GM19025 (cell line): ENCODE measurements at regions not wholly inside any gene's neighbourhood (a gene's known extent, or its start where the extent isn't known, plus 50 kb on each side); places are given as distances from the start of the nearest gene placed in this dataset.
"Not testable (repeated sequence)": the region's sequence is repeated elsewhere in the genome, so short reads cannot be mapped to it uniquely, and the experiment has no call there.

Experiments
- ATAC-seq: cut with Tn5 transposase; IDR thresholded peaks from one replicate; pipeline ENCODE4 v1.9.1; 2021; ENCODE audit warnings: mild to moderate bottlenecking, low read depth, moderate library complexity; ENCODE audit not compliant: unreplicated experiment

DNA sequence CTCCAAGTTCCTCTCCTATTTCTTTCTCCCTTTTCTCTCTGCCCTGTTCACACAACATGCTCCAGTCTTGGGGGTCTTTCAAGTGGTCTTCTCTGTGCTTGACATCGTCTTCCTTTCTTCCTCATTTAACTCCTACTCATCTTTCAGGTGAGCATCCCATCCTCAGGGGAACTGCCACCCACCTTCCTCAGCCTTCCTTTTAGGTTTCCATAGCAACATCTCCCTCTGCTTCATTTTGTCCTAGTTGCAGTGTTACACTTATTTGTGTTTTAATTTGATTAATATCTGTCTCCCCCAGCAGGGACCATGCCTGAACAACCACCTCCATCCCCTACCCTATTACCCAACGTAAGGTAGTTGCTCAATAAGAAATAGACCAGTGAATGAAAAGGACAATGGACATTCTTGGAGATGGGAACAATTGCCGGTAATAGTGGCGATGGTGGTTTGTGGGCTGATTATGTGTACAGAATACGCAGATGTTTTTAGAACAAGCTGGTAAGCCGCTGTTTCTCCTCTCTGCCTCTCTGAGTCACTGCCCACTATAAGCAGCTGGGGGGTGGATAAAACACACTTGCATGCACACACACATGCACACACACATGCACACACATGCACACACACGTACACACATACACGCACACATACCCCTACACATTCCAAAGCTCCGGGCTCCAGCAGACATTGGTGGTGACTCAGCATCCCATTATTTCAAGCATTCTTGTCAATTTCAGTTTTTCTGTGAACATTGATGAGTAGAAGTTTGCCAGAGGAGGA lies 251.6 kb downstream of the GATA3 start:
- ATAC-seq = no peak

DNA sequence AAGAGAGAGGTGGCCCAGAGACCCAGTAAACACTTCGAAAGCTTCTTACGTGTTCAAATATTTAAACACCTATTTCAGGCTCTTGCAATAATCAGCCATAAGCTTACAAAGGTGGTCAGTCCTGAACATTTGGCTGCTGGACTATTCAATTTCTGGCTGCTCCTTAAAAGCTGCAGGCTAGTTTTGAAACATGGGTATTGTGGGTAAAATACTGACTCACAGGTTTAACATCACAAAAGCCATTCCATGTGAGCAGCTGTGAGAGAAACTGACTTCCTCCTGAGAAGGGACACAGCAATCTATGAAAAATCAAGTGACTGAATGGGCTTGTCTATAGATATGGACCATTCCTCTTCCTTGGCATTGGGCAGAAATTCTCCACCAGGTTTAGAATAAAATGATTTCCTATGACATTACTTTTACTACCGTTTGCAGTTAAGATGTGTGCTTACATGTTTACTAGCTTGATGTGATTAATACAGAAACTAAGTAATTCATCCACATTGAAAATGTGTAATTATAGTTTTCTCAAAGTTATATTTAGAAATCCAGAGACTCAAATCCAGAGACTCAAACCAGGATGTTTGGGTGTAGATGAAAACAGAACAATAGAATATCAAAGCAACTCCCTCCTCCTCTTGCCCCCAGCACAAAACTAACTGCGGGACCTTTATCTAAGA lies 252.3 kb downstream of the GATA3 start:
- no peak for ATAC-seq

- no peak for ATAC-seq
Measured at GRCh38 chr10:8310930-8311329, 256.4 kb downstream of the GATA3 start.

DNA sequence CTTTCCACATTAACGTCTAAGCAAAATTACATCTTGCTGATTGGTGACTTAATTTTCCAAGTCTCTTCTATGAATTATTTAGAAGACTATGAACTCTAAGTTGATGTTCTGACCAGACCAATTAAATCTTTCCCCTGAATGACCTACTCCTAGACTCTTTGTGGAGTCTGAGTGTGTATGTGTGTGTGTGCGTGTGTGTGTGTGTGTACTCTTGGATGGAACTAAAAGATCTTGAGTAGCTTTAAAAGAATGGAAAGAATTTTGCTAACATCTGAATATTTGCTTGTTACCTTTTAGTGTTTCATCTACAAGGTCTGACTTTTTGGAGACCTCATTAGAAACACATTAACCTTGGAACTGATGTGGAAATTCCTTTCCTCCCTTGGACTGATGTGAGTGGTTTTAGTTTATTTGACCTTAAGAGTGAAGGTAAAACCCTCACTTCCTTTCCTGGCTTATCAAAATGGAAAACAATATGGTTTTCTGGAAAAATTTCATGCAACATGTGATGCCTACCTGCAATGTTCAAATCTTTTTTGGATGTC lies 257.1 kb downstream of the GATA3 start:
- no peak for ATAC-seq

GRCh38 chr10:8312079-8312478 lies 257.6 kb downstream of the GATA3 start:
- ATAC-seq = no peak

GRCh38 chr10:8312781-8313180 lies 258.3 kb downstream of the GATA3 start:
- no peak for ATAC-seq

- no peak for ATAC-seq
Measured at GRCh38 chr10:8314486-8314885, 260.0 kb downstream of the GATA3 start.

- no peak for ATAC-seq
Measured at GRCh38 chr10:8315619-8316021, 261.1 kb downstream of the GATA3 start.

- no peak for ATAC-seq
Measured at GRCh38 chr10:8316284-8316683, 261.8 kb downstream of the GATA3 start.

DNA sequence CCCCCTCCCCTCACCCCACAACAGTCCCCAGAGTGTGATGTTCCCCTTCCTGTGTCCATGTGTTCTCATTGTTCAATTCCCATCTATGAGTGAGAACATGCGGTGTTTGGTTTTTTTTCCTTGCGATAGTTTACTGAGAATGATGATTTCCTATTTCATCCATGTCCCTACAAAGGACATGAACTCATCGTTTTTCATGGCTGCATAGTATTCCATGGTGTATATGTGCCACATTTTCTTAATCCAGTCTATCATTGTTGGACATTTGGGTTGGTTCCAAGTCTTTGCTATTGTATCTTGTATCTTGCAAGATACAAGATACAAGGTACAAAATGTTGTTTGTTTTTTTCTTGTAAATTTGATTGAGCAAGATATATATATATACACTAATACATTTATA lies 263.9 kb downstream of the GATA3 start:
- ATAC-seq = not testable (repeated sequence)

DNA sequence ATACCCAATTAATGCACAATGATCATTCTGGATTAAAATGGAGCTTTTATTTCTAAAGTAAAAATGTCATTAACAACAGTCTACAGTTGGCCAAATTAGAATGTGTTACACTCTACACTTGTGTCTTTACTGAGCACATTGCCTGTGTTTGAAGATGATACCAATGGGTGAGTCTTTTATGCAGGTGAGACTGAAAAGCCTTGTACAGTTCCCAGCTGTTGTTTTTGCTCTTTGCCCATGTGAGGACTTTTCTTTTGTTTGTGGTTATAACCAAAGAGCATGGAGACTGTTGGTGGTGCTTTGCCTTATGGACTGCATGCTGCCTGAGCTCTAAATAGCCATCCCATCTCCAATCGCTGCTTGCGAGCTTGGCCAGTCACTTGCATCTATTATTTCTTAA lies 264.5 kb downstream of the GATA3 start:
- ATAC-seq = no peak

DNA sequence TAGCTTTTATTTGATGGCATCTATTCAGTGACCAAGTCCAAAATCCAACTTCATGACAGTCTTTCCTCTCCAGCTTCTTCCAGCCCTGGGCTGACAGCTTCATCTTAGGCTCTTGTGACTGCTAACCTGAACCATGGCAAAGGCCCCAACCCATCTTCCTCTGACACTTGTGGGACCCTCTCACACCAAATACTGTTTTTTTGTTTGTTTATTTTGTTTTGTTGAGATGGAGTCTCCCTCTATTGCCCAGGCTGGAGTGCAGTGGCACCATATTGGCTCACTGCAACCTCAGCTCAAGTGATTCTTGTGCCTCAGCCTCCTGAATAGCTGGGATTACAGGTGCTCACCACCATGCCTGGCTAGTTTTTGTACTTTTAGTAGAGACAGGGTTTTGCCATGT lies 265.2 kb downstream of the GATA3 start:
- ATAC-seq = no peak

DNA sequence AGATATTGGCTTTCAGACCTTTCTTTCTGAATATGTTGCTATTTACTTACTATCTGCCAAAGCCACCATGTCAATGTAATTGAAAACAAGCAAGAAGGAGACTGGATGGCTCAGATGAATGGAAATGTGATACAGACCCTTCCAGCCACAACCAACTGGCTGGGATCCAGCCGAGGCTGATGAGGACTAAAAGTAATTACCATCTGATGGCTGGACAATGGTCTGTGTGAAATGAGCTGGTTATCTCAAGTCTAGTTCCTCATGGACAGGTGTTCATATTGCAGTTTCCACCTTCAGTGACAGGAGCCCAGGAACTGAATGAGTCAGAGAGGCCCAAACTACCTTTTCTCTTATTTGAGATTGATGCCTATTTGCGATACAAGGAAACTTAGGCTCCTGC lies 267.5 kb downstream of the GATA3 start:
- no peak for ATAC-seq

DNA sequence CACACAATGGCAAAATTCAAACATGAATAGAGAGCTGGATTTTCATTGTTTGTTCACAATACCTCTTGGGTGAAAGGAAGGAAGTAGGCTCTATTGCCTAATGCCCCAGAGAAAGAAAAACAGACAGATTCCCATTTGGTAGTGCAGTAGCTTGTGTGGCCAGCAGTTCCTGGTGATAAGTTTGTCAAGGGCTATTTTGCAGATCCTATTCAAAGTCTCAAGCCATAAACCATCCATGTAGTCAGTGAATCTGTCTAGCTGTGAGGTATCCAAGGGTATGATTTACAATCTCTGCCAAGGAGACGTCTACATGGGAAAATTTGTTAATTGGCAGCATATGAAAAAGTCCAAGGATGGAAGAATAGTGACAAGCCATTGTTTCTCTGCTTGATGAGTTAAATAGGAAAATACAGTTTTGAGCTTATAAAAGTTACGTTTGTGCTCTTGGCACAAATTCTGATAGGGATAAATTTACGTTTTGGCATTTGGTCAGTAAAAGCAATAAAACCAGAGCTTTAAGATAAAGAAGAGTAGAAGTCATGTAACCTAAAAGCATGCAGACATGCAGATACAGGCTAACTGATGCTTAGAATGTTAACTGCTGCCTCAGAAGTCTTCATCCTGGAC lies 269.1 kb downstream of the GATA3 start:
- no peak for ATAC-seq

DNA sequence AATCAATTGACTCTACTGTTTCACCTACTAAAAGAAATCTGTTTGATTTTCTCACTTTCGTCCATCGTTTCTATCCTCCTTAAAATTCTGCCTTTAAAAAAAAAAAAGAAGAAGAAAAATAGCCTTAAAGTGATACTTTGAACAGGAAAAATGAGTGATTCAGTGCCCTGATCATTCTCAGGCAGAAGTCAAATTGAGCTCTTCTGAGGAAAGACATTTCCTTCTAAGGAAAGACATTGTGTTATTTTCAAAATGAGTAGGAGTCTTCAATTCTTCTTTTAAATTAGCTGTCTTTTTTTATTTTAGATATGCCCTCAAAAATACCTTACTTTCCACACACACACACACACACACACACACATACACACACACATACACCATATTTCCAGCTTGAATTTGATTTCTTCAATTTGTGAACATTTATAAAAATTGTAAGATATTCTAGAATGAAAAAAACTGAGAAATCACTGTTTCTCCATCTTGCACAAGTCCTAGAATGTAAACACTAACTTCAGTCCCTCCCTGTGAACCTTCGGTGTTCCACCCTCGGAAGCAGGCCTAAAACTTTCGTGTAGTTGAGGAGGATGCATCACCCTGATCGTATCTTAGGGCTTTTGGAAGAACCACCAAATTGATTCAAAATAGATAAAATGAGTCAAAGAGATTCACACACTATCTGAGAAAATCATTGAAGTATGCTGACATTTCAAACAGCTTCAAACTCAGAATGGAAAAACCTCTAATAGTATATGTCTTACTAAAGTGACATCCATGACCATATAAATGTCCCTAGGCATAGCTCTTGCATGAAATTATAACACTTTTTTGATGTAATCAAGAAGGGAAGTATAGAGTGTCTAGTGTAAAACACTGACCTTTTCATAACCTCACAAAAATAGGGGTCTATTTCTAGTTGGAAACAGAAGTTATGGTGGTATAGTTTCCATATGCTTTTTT lies 270.8 kb downstream of the GATA3 start:
- no peak for ATAC-seq

- no peak for ATAC-seq
Measured at GRCh38 chr10:8326396-8327139, 272.1 kb downstream of the GATA3 start.

DNA sequence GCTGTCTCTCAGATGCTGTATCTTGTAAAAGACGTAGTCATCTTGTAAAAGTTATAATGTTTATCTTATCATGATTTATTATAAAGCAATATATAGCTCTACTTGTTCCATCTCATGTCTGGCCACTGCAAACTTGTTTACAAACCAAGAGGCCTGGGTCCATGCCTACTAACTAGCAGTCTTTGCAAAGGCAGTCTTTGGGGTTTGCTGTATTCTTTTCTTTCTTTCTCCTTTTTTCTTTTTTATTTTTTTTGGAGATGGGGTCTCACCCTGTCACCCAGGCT lies 272.6 kb downstream of the GATA3 start:
- no peak for ATAC-seq

GRCh38 chr10:8331387-8331786 lies 276.9 kb downstream of the GATA3 start:
- ATAC-seq = no peak

- ATAC-seq = no peak
Measured at GRCh38 chr10:8331896-8332729, 277.6 kb downstream of the GATA3 start.
